MM.1S (cell line): ENCODE measurements at regions not wholly inside any gene's neighbourhood (a gene's known extent, or its start where the extent isn't known, plus 50 kb on each side); places are given as distances from the start of the nearest gene placed in this dataset.
A peak's percentile ranks its signal among the peaks of the same experiment; 100 is the strongest.

Experiments used
- DNase-seq: peaks from one replicate; pipeline ENCODE4 v3.0.0-alpha.2; 2015
- H2AFZ ChIP-seq: fragments of 300-600 bp; sonication (generic); 2 replicates; pipeline ENCODE4 v1.6.0; 2016; ENCODE audit warnings: antibody characterized with exemption, low read length
- H3F3A ChIP-seq: fragments of 300-600 bp; sonication (generic); 2 replicates; pipeline ENCODE4 v1.6.1; 2016; ENCODE audit warnings: mild to moderate bottlenecking, antibody characterized with exemption, low read length, moderate library complexity, mixed read lengths; ENCODE audit not compliant: insufficient read depth
- H3K27ac ChIP-seq: fragments of 300-600 bp; sonication (generic); 2 replicates; pipeline ENCODE4 v1.5.1; 2016; ENCODE audit warnings: mild to moderate bottlenecking, low read length
- H3K27me3 ChIP-seq: fragments of 300-600 bp; sonication (generic); replicated peaks from 2 replicates; pipeline ENCODE4 v1.6.0; 2016; ENCODE audit warnings: low read length; ENCODE audit not compliant: insufficient read depth
- H3K36me3 ChIP-seq: fragments of 300-600 bp; sonication (generic); replicated peaks from 2 replicates; pipeline ENCODE4 v1.6.1; 2016; ENCODE audit warnings: mild to moderate bottlenecking, low read length, mixed read lengths; ENCODE audit not compliant: insufficient read depth
- H3K4me1 ChIP-seq: fragments of 300-600 bp; sonication (generic); 2 replicates; pipeline ENCODE4 v1.6.1; 2016; ENCODE audit warnings: low read length, mixed read lengths
- H3K4me2 ChIP-seq: fragments of 300-600 bp; sonication (generic); 2 replicates; pipeline ENCODE4 v1.6.0; 2016; ENCODE audit warnings: low read depth, low read length
- H3K4me3 ChIP-seq: fragments of 300-600 bp; sonication (generic); 2 replicates; pipeline ENCODE4 v1.5.1; 2016; ENCODE audit warnings: low read length, mixed read lengths
- H3K79me2 ChIP-seq: fragments of 300-600 bp; sonication (generic); 2 replicates; pipeline ENCODE4 v1.6.1; 2016; ENCODE audit warnings: mixed run types, low read length, mixed read lengths
- H3K9ac ChIP-seq: fragments of 300-600 bp; sonication (generic); 2 replicates; pipeline ENCODE4 v1.6.1; 2016; ENCODE audit warnings: low read length, mixed read lengths
- H3K9me2 ChIP-seq: fragments of 300-600 bp; sonication (generic); replicated peaks from 2 replicates; pipeline ENCODE4 v1.6.1; 2016; ENCODE audit warnings: mild to moderate bottlenecking, low read length, mixed read lengths; ENCODE audit not compliant: insufficient read depth
- H3K9me3 ChIP-seq: fragments of 300-600 bp; sonication (generic); replicated peaks from 2 replicates; pipeline ENCODE4 v1.6.1; 2016; ENCODE audit warnings: mild to moderate bottlenecking, low read length, mixed read lengths; ENCODE audit not compliant: insufficient read depth
- H4K20me1 ChIP-seq: fragments of 300-600 bp; sonication (generic); 2 replicates; pipeline ENCODE4 v1.6.1; 2016; ENCODE audit warnings: mild to moderate bottlenecking, low read length, moderate library complexity, mixed read lengths; ENCODE audit not compliant: insufficient read depth
- CTCF ChIP-seq: fragments of 300-600 bp; sonication (generic); IDR thresholded peaks from 2 replicates; pipeline ENCODE4 v1.5.1; 2016; ENCODE audit warnings: antibody characterized with exemption, low read length, mixed read lengths
- EZH2 ChIP-seq: fragments of 300-600 bp; sonication (generic); optimal IDR thresholded peaks from 2 replicates; pipeline ENCODE3; 2017; ENCODE audit warnings: low read depth, mild to moderate bottlenecking, antibody characterized with exemption, low read length, mixed read lengths
- EZH2phosphoT487 ChIP-seq: fragments of 300-600 bp; sonication (generic); IDR thresholded peaks from 2 replicates; pipeline ENCODE4 v1.6.1; 2018; ENCODE audit warnings: antibody characterized with exemption, low read length

- Histone ChIP-seq H3K36me3 (no peaks in the 10 kb centered on the region), H3K27ac (no peak overlapping the region), H3K9me2 (no peaks in the 10 kb centered on the region), H3F3A (no peaks in the 10 kb centered on the region), H3K4me1 (no peaks in the 10 kb centered on the region), H3K27me3 (no peaks in the 10 kb centered on the region), H3K9ac (no peak overlapping the region), H3K79me2 (no peaks in the 10 kb centered on the region), H2AFZ (no peak overlapping the region), H3K4me3 (no peak overlapping the region), H3K9me3 (no peaks in the 10 kb centered on the region), H4K20me1 (no peaks in the 10 kb centered on the region), H3K4me2 (no peak overlapping the region)
- no peak for DNase-seq
- no peak for TF ChIP-seq EZH2
- TF ChIP-seq CTCF: no peak
Measured at GRCh38 chr5:56487528-56488115, 254.5 kb upstream of the ANKRD55 start.

GRCh38 chr5:56482363-56482762, 249.2 kb upstream of the ANKRD55 start:
- no peak overlapping the region for H3K4me3 ChIP-seq
- H3K27ac ChIP-seq: no peak overlapping the region
- no peak for DNase-seq
- no peaks in the 10 kb centered on the region for H3K9me3 ChIP-seq
- H3K9ac ChIP-seq: no peak overlapping the region
- no peak overlapping the region for H2AFZ ChIP-seq
- H3F3A ChIP-seq: peaks cover 19% of the 10 kb centered on the region
- peaks cover 15% of the 10 kb centered on the region for H3K4me1 ChIP-seq
- H3K27me3 ChIP-seq: no peaks in the 10 kb centered on the region
- no peaks in the 10 kb centered on the region for H4K20me1 ChIP-seq
- H3K9me2 ChIP-seq: no peaks in the 10 kb centered on the region
- TF ChIP-seq EZH2: no peak
- no peak for TF ChIP-seq CTCF
- no peak for TF ChIP-seq EZH2phosphoT487
- no peaks in the 10 kb centered on the region for H3K36me3 ChIP-seq
- H3K4me2 ChIP-seq: no peak overlapping the region
- no peaks in the 10 kb centered on the region for H3K79me2 ChIP-seq

- DNase-seq: peak; percentile 59
- no peaks in the 10 kb centered on the region for H3K9me3 ChIP-seq
- no peaks in the 10 kb centered on the region for H3K36me3 ChIP-seq
- H3K9ac ChIP-seq: peak overlapping the region; percentile 74
- TF ChIP-seq CTCF (peak; percentile 37), EZH2 (no peak), EZH2phosphoT487 (no peak)
- no peaks in the 10 kb centered on the region for H3K9me2 ChIP-seq
- H3F3A ChIP-seq: peaks cover 19% of the 10 kb centered on the region
- H3K4me3 ChIP-seq: peak overlapping the region; percentile 69
- peak overlapping the region; percentile 86 for H2AFZ ChIP-seq
- no peaks in the 10 kb centered on the region for H4K20me1 ChIP-seq
- H3K79me2 ChIP-seq: no peaks in the 10 kb centered on the region
- peak overlapping the region; percentile 98 for H3K4me2 ChIP-seq
- H3K4me1 ChIP-seq: peaks cover 15% of the 10 kb centered on the region
- no peaks in the 10 kb centered on the region for H3K27me3 ChIP-seq
- H3K27ac ChIP-seq: peak overlapping the region; percentile 74; the same call in 1 of the 2 replicates
Measured at GRCh38 chr5:56481428-56482357, 248.6 kb upstream of the ANKRD55 start.
